ENCODE measurements at regions not wholly inside any gene's neighbourhood (a gene's known extent, or its start where the extent isn't known, plus 50 kb on each side); places are given as distances from the start of the nearest gene placed in this dataset.
"Not testable (repeated sequence)": the region's sequence is repeated elsewhere in the genome, so short reads cannot be mapped to it uniquely, and the experiment has no call there.

GRCh38 chr6:77089776-77090175, 373.5 kb downstream of the HTR1B start:
- no peak overlapping the region for H3K4me3 ChIP-seq
- H3K27ac ChIP-seq, result no peak overlapping the region
- no peaks in the 10 kb centered on the region for H3K36me3 ChIP-seq
- no peak for DNase-seq (ENCODE audit: low spot score)
- H3K27me3 ChIP-seq (replicated peaks; ENCODE audit: insufficient read depth), result no peaks in the 10 kb centered on the region
- H3K4me1 ChIP-seq (ENCODE audit: control insufficient read depth in 1 of 2, low read depth in 2 of 2), result no peaks in the 10 kb centered on the region
- ATAC-seq (ENCODE audit: insufficient number of reproducible peaks, low FRiP score, low read depth), result no peak
- H3K9me3 ChIP-seq, result no peaks in the 10 kb centered on the region
- no peak for TF ChIP-seq CTCF (IDR thresholded peaks at IDR 0.05)

GRCh38 chr6:77087794-77088318, 375.4 kb downstream of the HTR1B start:
- not testable (repeated sequence) for H3K36me3 ChIP-seq; H3K9me3 ChIP-seq; H3K27ac ChIP-seq; DNase-seq (ENCODE audit: low spot score); ATAC-seq (ENCODE audit: insufficient number of reproducible peaks, low FRiP score, low read depth); H3K27me3 ChIP-seq (replicated peaks; ENCODE audit: insufficient read depth); H3K4me3 ChIP-seq; H3K4me1 ChIP-seq (ENCODE audit: control insufficient read depth in 1 of 2, low read depth in 2 of 2)

GRCh38 chr6:77074037-77074713, 389.1 kb downstream of the HTR1B start:
- Histone ChIP-seq H3K4me3 (no peak overlapping the region), H3K4me1 (ENCODE audit: control insufficient read depth in 1 of 2, low read depth in 2 of 2) (no peaks in the 10 kb centered on the region), H3K27me3 (replicated peaks; ENCODE audit: insufficient read depth) (no peaks in the 10 kb centered on the region), H3K27ac (no peak overlapping the region), H3K9me3 (no peaks in the 10 kb centered on the region), H3K36me3 (no peaks in the 10 kb centered on the region)
- TF ChIP-seq CTCF (IDR thresholded peaks at IDR 0.05), result no peak
- DNase-seq (ENCODE audit: low spot score) (no peak), ATAC-seq (ENCODE audit: insufficient number of reproducible peaks, low FRiP score, low read depth) (no peak)

- Histone ChIP-seq H3K36me3 (no peaks in the 10 kb centered on the region), H3K4me3 (no peak overlapping the region), H3K9me3 (no peaks in the 10 kb centered on the region), H3K4me1 (ENCODE audit: control insufficient read depth in 1 of 2, low read depth in 2 of 2) (no peaks in the 10 kb centered on the region), H3K27me3 (replicated peaks; ENCODE audit: insufficient read depth) (no peaks in the 10 kb centered on the region), H3K27ac (no peak overlapping the region)
- no peak for DNase-seq (ENCODE audit: low spot score)
- ATAC-seq (ENCODE audit: insufficient number of reproducible peaks, low FRiP score, low read depth), result no peak
- no peak for TF ChIP-seq CTCF (IDR thresholded peaks at IDR 0.05)
Observed at GRCh38 chr6:77073410-77073760, 389.9 kb downstream of the HTR1B start.

GRCh38 chr6:77072694-77073409, 390.4 kb downstream of the HTR1B start:
- H3K4me1 ChIP-seq (ENCODE audit: control insufficient read depth in 1 of 2, low read depth in 2 of 2), result no peaks in the 10 kb centered on the region
- TF ChIP-seq CTCF (IDR thresholded peaks at IDR 0.05), result no peak

More at GRCh38 chr6:77072694-77073409, 390.4 kb downstream of the HTR1B start:
- Histone ChIP-seq H3K36me3 (no peaks in the 10 kb centered on the region), H3K9me3 (no peaks in the 10 kb centered on the region), H3K4me3 (no peak overlapping the region), H3K27me3 (replicated peaks; ENCODE audit: insufficient read depth) (no peaks in the 10 kb centered on the region), H3K27ac (no peak overlapping the region)
- ATAC-seq (ENCODE audit: insufficient number of reproducible peaks, low FRiP score, low read depth), result no peak
- DNase-seq (ENCODE audit: low spot score), result no peak

All from thoracic aorta (tissue), 2 donors.